ENCODE measurements at regions not wholly inside any gene's neighbourhood (a gene's known extent, or its start where the extent isn't known, plus 50 kb on each side); places are given as distances from the start of the nearest gene placed in this dataset.

- Mint-ChIP-seq H3K4me3 (ENCODE audit: unreplicated experiment) (no peak overlapping the region), H3K4me1 (ENCODE audit: low read depth, unreplicated experiment) (no peaks in the 10 kb centered on the region), H3K36me3 (ENCODE audit: insufficient read depth, unreplicated experiment) (no peaks in the 10 kb centered on the region), H3K27ac (ENCODE audit: unreplicated experiment) (no peak overlapping the region), H3K9me3 (ENCODE audit: unreplicated experiment) (no peaks in the 10 kb centered on the region), H3K27me3 (ENCODE audit: insufficient read depth, unreplicated experiment) (peaks cover 7% of the 10 kb centered on the region)
- intact Hi-C loops (cut with micrococcal nuclease; ENCODE audit: unreplicated experiment): no loop called here
- ChIA-PET CTCF (no interaction called here), POLR2A (no interaction called here)
- no peaks in the 10 kb centered on the region for H3K4me1 ChIP-seq
- no peak for TF ChIP-seq CTCF (IDR thresholded peaks at IDR 0.05; ENCODE audit: insufficient read depth in 1 of 2, low read depth in 1 of 2, low read length in 1 of 2, severe bottlenecking in 1 of 2, unreplicated experiment in 1 of 2)
- H3K4me3 ChIP-seq (ENCODE audit: low read depth, low read length): no peak overlapping the region
- no peaks in the 10 kb centered on the region for H3K36me3 ChIP-seq (ENCODE audit: control insufficient read depth, insufficient read depth, low read length)
- BruUV-seq (replicated peaks): no TSS peak
- no peak for DNase-seq
- no peaks in the 10 kb centered on the region for H3K27me3 ChIP-seq (replicated peaks; ENCODE audit: control insufficient read depth, insufficient read depth, low read length)
- no peaks in the 10 kb centered on the region for H3K9me3 ChIP-seq
Measured at GRCh38 chr11:23398052-23398451, 537.8 kb upstream of the CCDC179 start.

DNA sequence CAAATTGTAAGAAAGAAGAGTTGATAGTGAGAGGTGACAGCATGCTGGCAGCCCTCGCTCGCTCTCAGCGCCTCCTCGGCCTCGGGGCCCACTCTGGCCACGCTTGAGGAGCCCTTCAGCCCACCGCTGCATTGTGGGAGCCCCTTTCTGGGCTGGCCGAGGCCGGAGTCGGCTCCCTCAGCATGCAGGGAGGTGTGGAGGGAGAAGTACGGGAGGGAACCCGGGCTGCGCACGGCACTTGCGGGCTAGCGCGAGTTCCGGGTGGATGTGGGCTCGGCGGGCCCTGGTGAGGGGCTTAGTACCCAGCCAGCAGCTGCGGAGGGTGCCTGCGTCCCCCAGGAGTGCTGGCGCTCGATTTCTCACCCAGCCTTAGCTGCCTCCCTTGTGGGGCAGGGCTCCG, 539.7 kb upstream of the CCDC179 start:
- Histone ChIP-seq H3K4me3 (ENCODE audit: low read depth, low read length) (no peak overlapping the region), H3K4me1 (no peaks in the 10 kb centered on the region), H3K27me3 (replicated peaks; ENCODE audit: control insufficient read depth, insufficient read depth, low read length) (no peaks in the 10 kb centered on the region), H3K9me3 (no peaks in the 10 kb centered on the region), H3K36me3 (ENCODE audit: control insufficient read depth, insufficient read depth, low read length) (no peaks in the 10 kb centered on the region)
- Mint-ChIP-seq H3K4me3 (ENCODE audit: unreplicated experiment) (no peak overlapping the region), H3K36me3 (ENCODE audit: insufficient read depth, unreplicated experiment) (no peaks in the 10 kb centered on the region), H3K9me3 (ENCODE audit: unreplicated experiment) (no peaks in the 10 kb centered on the region), H3K27ac (ENCODE audit: unreplicated experiment) (no peak overlapping the region), H3K27me3 (ENCODE audit: insufficient read depth, unreplicated experiment) (peaks cover 7% of the 10 kb centered on the region), H3K4me1 (ENCODE audit: low read depth, unreplicated experiment) (no peaks in the 10 kb centered on the region)
- no peak for TF ChIP-seq CTCF (IDR thresholded peaks at IDR 0.05; ENCODE audit: insufficient read depth in 1 of 2, low read depth in 1 of 2, low read length in 1 of 2, severe bottlenecking in 1 of 2, unreplicated experiment in 1 of 2)
- intact Hi-C loops (cut with micrococcal nuclease; ENCODE audit: unreplicated experiment): no loop called here
- ChIA-PET POLR2A (no interaction called here), CTCF (no interaction called here)
- BruUV-seq (replicated peaks): no TSS peak
- no peak for DNase-seq

DNA sequence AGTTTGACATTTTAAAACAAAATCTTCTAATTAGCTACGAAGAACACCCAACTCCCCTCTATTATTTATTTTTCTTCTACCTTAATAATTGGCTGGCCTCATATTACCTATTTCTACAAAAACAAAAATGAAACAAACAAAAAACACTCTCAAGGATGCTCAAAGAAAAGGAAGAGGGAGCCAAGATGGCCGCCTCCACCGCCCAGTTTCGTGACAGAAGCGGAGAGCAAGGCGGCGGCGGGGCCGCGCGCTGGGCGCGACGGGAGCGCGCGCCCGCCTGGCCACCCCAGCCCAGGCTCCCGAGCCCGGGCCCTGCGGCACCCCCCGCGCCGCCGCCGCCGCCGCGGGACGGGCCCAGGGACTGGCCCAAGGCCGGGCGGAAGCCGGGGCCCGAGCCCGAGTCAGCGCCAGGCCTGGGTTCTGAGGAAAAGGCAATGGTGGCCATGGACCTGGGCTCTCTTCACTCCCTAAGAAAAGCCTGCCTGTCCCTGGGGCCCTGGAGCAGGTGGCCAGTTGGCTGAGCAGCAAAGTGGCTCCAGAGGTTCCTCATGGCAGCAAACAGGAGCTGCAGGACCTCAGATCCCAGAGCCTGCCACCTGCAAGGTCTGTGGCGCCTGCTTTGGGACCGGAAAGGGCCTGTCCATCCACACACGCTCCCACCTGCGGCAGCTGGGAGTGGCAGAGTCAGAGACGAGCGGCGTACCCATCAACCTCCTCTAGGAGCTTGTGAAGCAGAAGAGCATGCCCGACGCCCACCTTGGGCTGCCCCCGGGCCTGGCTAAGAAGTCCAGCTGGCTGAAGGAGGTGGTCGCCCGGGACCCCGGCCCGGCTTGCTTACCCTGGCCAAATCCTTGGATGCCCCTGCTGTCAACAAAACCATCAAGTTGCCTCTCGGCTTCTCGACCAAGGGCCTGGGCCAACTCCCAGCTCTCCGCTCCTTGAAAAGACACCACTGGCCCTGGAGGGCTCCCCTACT, 543.2 kb upstream of the CCDC179 start:
- BruUV-seq (replicated peaks): no TSS peak
- Mint-ChIP-seq H3K9me3 (ENCODE audit: unreplicated experiment) (peaks cover 11% of the 10 kb centered on the region), H3K27me3 (ENCODE audit: insufficient read depth, unreplicated experiment) (peaks cover 7% of the 10 kb centered on the region), H3K4me1 (ENCODE audit: low read depth, unreplicated experiment) (no peaks in the 10 kb centered on the region), H3K36me3 (ENCODE audit: insufficient read depth, unreplicated experiment) (no peaks in the 10 kb centered on the region), H3K4me3 (ENCODE audit: unreplicated experiment) (no peak overlapping the region), H3K27ac (ENCODE audit: unreplicated experiment) (no peak overlapping the region)
- Histone ChIP-seq H3K4me3 (ENCODE audit: low read depth, low read length) (no peak overlapping the region), H3K4me1 (no peaks in the 10 kb centered on the region), H3K27me3 (replicated peaks; ENCODE audit: control insufficient read depth, insufficient read depth, low read length) (no peaks in the 10 kb centered on the region), H3K9me3 (no peaks in the 10 kb centered on the region), H3K36me3 (ENCODE audit: control insufficient read depth, insufficient read depth, low read length) (no peaks in the 10 kb centered on the region)
- ChIA-PET CTCF (no interaction called here), POLR2A (no interaction called here)
- no peak for DNase-seq
- TF ChIP-seq CTCF (IDR thresholded peaks at IDR 0.05; ENCODE audit: insufficient read depth in 1 of 2, low read depth in 1 of 2, low read length in 1 of 2, severe bottlenecking in 1 of 2, unreplicated experiment in 1 of 2): no peak
- intact Hi-C loops (cut with micrococcal nuclease; ENCODE audit: unreplicated experiment): no loop called here
